GM21447 (cell line): ENCODE measurements at regions not wholly inside any gene's neighbourhood (a gene's known extent, or its start where the extent isn't known, plus 50 kb on each side); places are given as distances from the start of the nearest gene placed in this dataset.
"Not testable (repeated sequence)": the region's sequence is repeated elsewhere in the genome, so short reads cannot be mapped to it uniquely, and the experiment has no call there.

ENCODE experiments used
- ATAC-seq: cut with Tn5 transposase; IDR thresholded peaks from one replicate; pipeline ENCODE4 v1.9.1; 2021; ENCODE audit not compliant: unreplicated experiment

GRCh38 chr4:165813606-165814005 lies 59.4 kb upstream of the TLL1 start:
- no peak for ATAC-seq

GRCh38 chr4:165814256-165815020 lies 58.6 kb upstream of the TLL1 start:
- ATAC-seq: no peak

GRCh38 chr4:165819126-165819525 lies 53.9 kb upstream of the TLL1 start:
- not testable (repeated sequence) for ATAC-seq
